ENCODE measurements at regions not wholly inside any gene's neighbourhood (a gene's known extent, or its start where the extent isn't known, plus 50 kb on each side); places are given as distances from the start of the nearest gene placed in this dataset.

GRCh38 chr16:79278506-79278905 is 322.0 kb downstream of the MAF start:
- Histone ChIP-seq H3K36me3 (ENCODE audit: insufficient read depth, low read length) (no peaks in the 10 kb centered on the region), H3K4me3 (ENCODE audit: low read length) (no peak overlapping the region), H4K20me1 (ENCODE audit: insufficient read depth, low read depth, low read length) (no peaks in the 10 kb centered on the region), H3K4me1 (ENCODE audit: low read length) (peaks cover 6% of the 10 kb centered on the region), H3K27ac (ENCODE audit: low read length) (no peak overlapping the region), H3K9ac (ENCODE audit: low read length) (no peak overlapping the region), H2AFZ (ENCODE audit: low read length) (no peak overlapping the region), H3K9me3 (ENCODE audit: low read length) (no peaks in the 10 kb centered on the region), H3K27me3 (ENCODE audit: low read length) (no peaks in the 10 kb centered on the region), H3K9me2 (replicated peaks; ENCODE audit: insufficient read depth, low read length) (no peaks in the 10 kb centered on the region), H3K4me2 (ENCODE audit: low read depth, low read length, poor library complexity, severe bottlenecking) (no peak overlapping the region), H3K79me2 (ENCODE audit: low read length) (no peaks in the 10 kb centered on the region)
- no peak for DNase-seq

GRCh38 chr16:79276501-79276900 is 324.0 kb downstream of the MAF start:
- Histone ChIP-seq H3K4me2 (ENCODE audit: low read depth, low read length, poor library complexity, severe bottlenecking) (no peak overlapping the region), H3K79me2 (ENCODE audit: low read length) (no peaks in the 10 kb centered on the region), H3K27ac (ENCODE audit: low read length) (no peak overlapping the region), H2AFZ (ENCODE audit: low read length) (no peak overlapping the region), H3K9ac (ENCODE audit: low read length) (no peak overlapping the region), H3K9me3 (ENCODE audit: low read length) (no peaks in the 10 kb centered on the region), H3K27me3 (ENCODE audit: low read length) (no peaks in the 10 kb centered on the region), H3K4me3 (ENCODE audit: low read length) (no peak overlapping the region), H4K20me1 (ENCODE audit: insufficient read depth, low read depth, low read length) (no peaks in the 10 kb centered on the region), H3K9me2 (replicated peaks; ENCODE audit: insufficient read depth, low read length) (no peaks in the 10 kb centered on the region), H3K36me3 (ENCODE audit: insufficient read depth, low read length) (no peaks in the 10 kb centered on the region), H3K4me1 (ENCODE audit: low read length) (peaks cover 6% of the 10 kb centered on the region)
- DNase-seq: no peak

GRCh38 chr16:79274264-79274663 is 326.3 kb downstream of the MAF start:
- H3K4me3 ChIP-seq (ENCODE audit: low read length): no peak overlapping the region
- H3K4me1 ChIP-seq (ENCODE audit: low read length): peaks cover 6% of the 10 kb centered on the region
- no peak overlapping the region for H2AFZ ChIP-seq (ENCODE audit: low read length)
- H3K27ac ChIP-seq (ENCODE audit: low read length): no peak overlapping the region
- no peaks in the 10 kb centered on the region for H4K20me1 ChIP-seq (ENCODE audit: insufficient read depth, low read depth, low read length)
- H3K9ac ChIP-seq (ENCODE audit: low read length): no peak overlapping the region
- peak; percentile 68 for DNase-seq
- no peaks in the 10 kb centered on the region for H3K36me3 ChIP-seq (ENCODE audit: insufficient read depth, low read length)
- H3K79me2 ChIP-seq (ENCODE audit: low read length): no peaks in the 10 kb centered on the region
- H3K9me2 ChIP-seq (replicated peaks; ENCODE audit: insufficient read depth, low read length): no peaks in the 10 kb centered on the region
- no peak overlapping the region for H3K4me2 ChIP-seq (ENCODE audit: low read depth, low read length, poor library complexity, severe bottlenecking)
- H3K27me3 ChIP-seq (ENCODE audit: low read length): no peaks in the 10 kb centered on the region
- H3K9me3 ChIP-seq (ENCODE audit: low read length): no peaks in the 10 kb centered on the region

- no peaks in the 10 kb centered on the region for H3K27me3 ChIP-seq (ENCODE audit: low read length)
- no peak overlapping the region for H3K4me2 ChIP-seq (ENCODE audit: low read depth, low read length, poor library complexity, severe bottlenecking)
- no peak overlapping the region for H2AFZ ChIP-seq (ENCODE audit: low read length)
- no peaks in the 10 kb centered on the region for H4K20me1 ChIP-seq (ENCODE audit: insufficient read depth, low read depth, low read length)
- no peak overlapping the region for H3K27ac ChIP-seq (ENCODE audit: low read length)
- no peak overlapping the region for H3K4me3 ChIP-seq (ENCODE audit: low read length)
- no peaks in the 10 kb centered on the region for H3K9me3 ChIP-seq (ENCODE audit: low read length)
- no peaks in the 10 kb centered on the region for H3K36me3 ChIP-seq (ENCODE audit: insufficient read depth, low read length)
- no peaks in the 10 kb centered on the region for H3K9me2 ChIP-seq (replicated peaks; ENCODE audit: insufficient read depth, low read length)
- DNase-seq: no peak
- H3K9ac ChIP-seq (ENCODE audit: low read length): no peak overlapping the region
- H3K4me1 ChIP-seq (ENCODE audit: low read length): peaks cover 6% of the 10 kb centered on the region
- H3K79me2 ChIP-seq (ENCODE audit: low read length): no peaks in the 10 kb centered on the region
Observed at GRCh38 chr16:79272141-79272577, 328.4 kb downstream of the MAF start.

GRCh38 chr16:79271583-79271982 is 329.0 kb downstream of the MAF start:
- Histone ChIP-seq H3K9me3 (ENCODE audit: low read length) (no peaks in the 10 kb centered on the region), H3K27ac (ENCODE audit: low read length) (no peak overlapping the region), H3K9ac (ENCODE audit: low read length) (no peak overlapping the region), H3K27me3 (ENCODE audit: low read length) (no peaks in the 10 kb centered on the region), H3K79me2 (ENCODE audit: low read length) (no peaks in the 10 kb centered on the region), H3K4me1 (ENCODE audit: low read length) (peaks cover 6% of the 10 kb centered on the region), H3K36me3 (ENCODE audit: insufficient read depth, low read length) (no peaks in the 10 kb centered on the region), H4K20me1 (ENCODE audit: insufficient read depth, low read depth, low read length) (no peaks in the 10 kb centered on the region), H3K4me3 (ENCODE audit: low read length) (no peak overlapping the region), H3K4me2 (ENCODE audit: low read depth, low read length, poor library complexity, severe bottlenecking) (no peak overlapping the region), H3K9me2 (replicated peaks; ENCODE audit: insufficient read depth, low read length) (no peaks in the 10 kb centered on the region), H2AFZ (ENCODE audit: low read length) (no peak overlapping the region)
- DNase-seq: no peak

- Histone ChIP-seq H3K27me3 (ENCODE audit: low read length) (no peaks in the 10 kb centered on the region), H3K9me2 (replicated peaks; ENCODE audit: insufficient read depth, low read length) (no peaks in the 10 kb centered on the region), H3K4me2 (ENCODE audit: low read depth, low read length, poor library complexity, severe bottlenecking) (no peak overlapping the region), H3K79me2 (ENCODE audit: low read length) (no peaks in the 10 kb centered on the region), H2AFZ (ENCODE audit: low read length) (no peak overlapping the region), H3K36me3 (ENCODE audit: insufficient read depth, low read length) (no peaks in the 10 kb centered on the region), H3K4me3 (ENCODE audit: low read length) (no peak overlapping the region), H3K9ac (ENCODE audit: low read length) (no peak overlapping the region), H3K27ac (ENCODE audit: low read length) (no peak overlapping the region), H3K4me1 (ENCODE audit: low read length) (peaks cover 6% of the 10 kb centered on the region), H4K20me1 (ENCODE audit: insufficient read depth, low read depth, low read length) (no peaks in the 10 kb centered on the region), H3K9me3 (ENCODE audit: low read length) (no peaks in the 10 kb centered on the region)
- DNase-seq: no peak
Observed at GRCh38 chr16:79270011-79270410, 330.5 kb downstream of the MAF start.

GRCh38 chr16:79269211-79269863 is 331.2 kb downstream of the MAF start:
- H3K9me3 ChIP-seq (ENCODE audit: low read length): no peaks in the 10 kb centered on the region
- peaks cover 2% of the 10 kb centered on the region for H3K4me1 ChIP-seq (ENCODE audit: low read length)
- H3K27me3 ChIP-seq (ENCODE audit: low read length): no peaks in the 10 kb centered on the region
- H3K4me2 ChIP-seq (ENCODE audit: low read depth, low read length, poor library complexity, severe bottlenecking): no peak overlapping the region
- no peaks in the 10 kb centered on the region for H3K36me3 ChIP-seq (ENCODE audit: insufficient read depth, low read length)
- H3K4me3 ChIP-seq (ENCODE audit: low read length): no peak overlapping the region
- no peak overlapping the region for H2AFZ ChIP-seq (ENCODE audit: low read length)
- H3K9ac ChIP-seq (ENCODE audit: low read length): no peak overlapping the region
- no peak for DNase-seq
- H4K20me1 ChIP-seq (ENCODE audit: insufficient read depth, low read depth, low read length): no peaks in the 10 kb centered on the region
- H3K9me2 ChIP-seq (replicated peaks; ENCODE audit: insufficient read depth, low read length): no peaks in the 10 kb centered on the region
- no peaks in the 10 kb centered on the region for H3K79me2 ChIP-seq (ENCODE audit: low read length)
- H3K27ac ChIP-seq (ENCODE audit: low read length): no peak overlapping the region

GRCh38 chr16:79267781-79268180 is 332.8 kb downstream of the MAF start:
- Histone ChIP-seq H3K79me2 (ENCODE audit: low read length) (no peaks in the 10 kb centered on the region), H3K27me3 (ENCODE audit: low read length) (no peaks in the 10 kb centered on the region), H3K9me3 (ENCODE audit: low read length) (no peaks in the 10 kb centered on the region), H3K36me3 (ENCODE audit: insufficient read depth, low read length) (no peaks in the 10 kb centered on the region), H3K4me2 (ENCODE audit: low read depth, low read length, poor library complexity, severe bottlenecking) (no peak overlapping the region), H3K4me1 (ENCODE audit: low read length) (no peaks in the 10 kb centered on the region), H3K9ac (ENCODE audit: low read length) (no peak overlapping the region), H2AFZ (ENCODE audit: low read length) (no peak overlapping the region), H3K4me3 (ENCODE audit: low read length) (no peak overlapping the region), H4K20me1 (ENCODE audit: insufficient read depth, low read depth, low read length) (no peaks in the 10 kb centered on the region), H3K27ac (ENCODE audit: low read length) (no peak overlapping the region), H3K9me2 (replicated peaks; ENCODE audit: insufficient read depth, low read length) (no peaks in the 10 kb centered on the region)
- no peak for DNase-seq
